ENCODE measurements at regions not wholly inside any gene's neighbourhood (a gene's known extent, or its start where the extent isn't known, plus 50 kb on each side); places are given as distances from the start of the nearest gene placed in this dataset.

GRCh38 chr6:9136141-9136822 lies 700.9 kb upstream of the SLC35B3 start:
- TF ChIP-seq POLR2AphosphoS5 (IDR thresholded peaks at IDR 0.05; ENCODE audit: low read depth, low read length) (no peak), TAF1 (IDR thresholded peaks at IDR 0.05; ENCODE audit: borderline replicate concordance, insufficient read depth, low read length) (no peak)

All from PFSK-1 (cell line).